Hippocampal formation (tissue), 2 donors: ENCODE measurements at regions not wholly inside any gene's neighbourhood (a gene's known extent, or its start where the extent isn't known, plus 50 kb on each side); places are given as distances from the start of the nearest gene placed in this dataset.
"Not testable (repeated sequence)": the region's sequence is repeated elsewhere in the genome, so short reads cannot be mapped to it uniquely, and the experiment has no call there.

Source experiments
- DNase-seq, 2 donors: peaks; one replicate each; lab custom pipeline; 2025; lab: John Stamatoyannopoulos, UW

DNA sequence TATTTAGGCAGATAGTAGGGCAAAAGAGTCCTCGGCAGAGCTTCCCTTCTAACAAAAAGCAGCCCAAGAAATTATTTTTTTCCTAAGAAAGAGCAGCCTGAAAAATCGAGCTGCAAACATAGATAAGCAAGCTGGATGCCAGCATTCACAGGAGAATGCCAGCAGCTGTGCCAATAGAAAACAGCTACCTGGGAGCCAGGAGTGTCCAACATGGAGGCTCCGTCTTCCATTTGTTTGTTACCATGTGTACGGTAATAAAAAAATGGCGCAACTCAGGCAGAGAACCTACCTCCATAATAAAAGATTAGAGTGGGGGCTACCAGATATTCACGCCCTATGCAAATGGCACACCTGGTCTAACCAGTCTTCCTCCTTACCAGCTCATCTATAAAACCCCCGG, 77.6 kb upstream of the IPO5 start:
- no peak for DNase-seq

DNA sequence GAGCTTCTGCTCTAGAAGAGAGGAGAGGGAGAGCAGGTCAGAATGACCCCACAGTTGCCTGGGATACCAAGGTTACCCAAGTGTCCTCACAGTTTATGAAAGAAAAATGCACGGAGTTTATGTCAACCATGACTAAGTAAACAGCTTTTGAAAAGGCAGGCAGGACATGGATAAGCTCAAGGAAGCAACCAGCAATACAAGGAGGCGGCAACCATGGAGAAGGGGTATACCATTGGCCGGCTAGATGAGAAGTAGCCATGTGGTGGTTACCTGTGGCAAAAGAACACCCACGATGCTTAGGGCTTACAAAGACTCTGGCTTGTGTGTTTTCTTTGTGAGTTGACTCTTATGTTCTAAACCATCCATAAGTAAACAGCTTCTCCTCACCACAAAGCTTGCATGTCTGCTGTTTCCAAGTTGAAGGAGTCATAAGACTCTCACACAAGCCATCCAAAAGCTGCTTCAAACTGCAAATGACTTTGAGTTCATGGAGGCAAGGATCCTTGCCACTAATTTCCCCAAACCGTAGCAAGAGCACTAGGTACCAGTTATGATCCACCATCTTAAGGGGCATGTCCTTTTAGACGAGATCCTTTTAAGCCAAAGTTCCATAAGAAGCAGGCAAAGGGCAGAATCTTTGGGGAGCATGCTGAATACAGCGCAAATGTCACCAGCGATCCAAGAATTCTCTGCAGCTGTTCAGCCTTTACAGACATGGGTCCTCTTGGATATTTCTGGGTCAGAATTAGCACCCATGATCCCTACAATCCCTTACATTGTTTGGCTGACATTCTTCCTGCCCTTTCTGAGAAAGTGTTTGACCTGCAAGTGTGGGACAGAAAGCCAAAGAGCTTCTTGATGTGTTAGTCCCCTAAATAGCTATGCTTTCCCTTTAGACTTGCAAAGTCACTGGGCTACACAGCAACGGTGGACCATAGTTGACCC, 74.8 kb upstream of the IPO5 start:
- no peak for DNase-seq

GRCh38 chr13:97879646-97880310, 73.7 kb upstream of the IPO5 start:
- DNase-seq = no peak

- DNase-seq = no peak
These were observed 73.2 kb upstream of the IPO5 start for GRCh38 chr13:97880311-97880675.

GRCh38 chr13:97881556-97881955, 71.9 kb upstream of the IPO5 start:
- DNase-seq = no peak

GRCh38 chr13:97883396-97883795, 70.1 kb upstream of the IPO5 start:
- DNase-seq = no peak

DNA sequence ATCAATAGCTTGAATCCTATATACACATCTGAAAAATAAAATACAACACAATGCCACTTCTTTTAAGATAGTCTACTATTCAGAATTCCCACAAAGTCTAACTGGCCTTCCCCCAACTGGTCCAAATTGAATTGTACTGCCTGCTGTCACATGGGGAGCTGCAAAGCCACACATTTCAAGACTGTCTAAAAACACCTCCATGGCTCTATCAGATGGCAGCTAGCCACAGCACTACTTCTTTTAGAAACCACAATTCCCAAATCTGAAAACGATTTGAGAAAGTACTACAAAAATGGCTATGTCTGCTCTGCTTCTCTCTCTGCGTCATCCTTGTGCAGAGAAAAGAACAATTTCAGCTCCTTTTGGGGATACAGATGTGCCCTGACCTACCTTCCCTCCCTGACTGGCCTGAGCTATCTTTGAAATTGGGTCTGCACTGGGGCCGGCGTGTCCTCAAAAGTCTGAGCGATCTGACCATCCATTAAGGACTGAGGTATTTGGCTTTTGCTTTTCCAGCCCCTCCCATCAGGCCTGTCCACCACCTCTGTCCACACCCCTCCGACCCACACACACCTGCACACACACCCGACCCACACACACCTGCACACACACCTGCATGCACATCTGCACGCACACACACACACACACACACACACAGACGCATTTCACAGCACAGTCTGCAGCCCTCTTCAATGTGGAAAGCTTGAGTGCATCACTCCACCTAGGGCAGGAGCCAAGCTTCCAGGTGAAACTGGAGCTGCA, 68.6 kb upstream of the IPO5 start:
- DNase-seq = no peak

GRCh38 chr13:97885641-97886040, 67.8 kb upstream of the IPO5 start:
- DNase-seq = no peak

- DNase-seq = no peak
These were observed 63.7 kb upstream of the IPO5 start for GRCh38 chr13:97889803-97890202.

GRCh38 chr13:97890573-97890972, 62.9 kb upstream of the IPO5 start:
- no peak for DNase-seq

DNA sequence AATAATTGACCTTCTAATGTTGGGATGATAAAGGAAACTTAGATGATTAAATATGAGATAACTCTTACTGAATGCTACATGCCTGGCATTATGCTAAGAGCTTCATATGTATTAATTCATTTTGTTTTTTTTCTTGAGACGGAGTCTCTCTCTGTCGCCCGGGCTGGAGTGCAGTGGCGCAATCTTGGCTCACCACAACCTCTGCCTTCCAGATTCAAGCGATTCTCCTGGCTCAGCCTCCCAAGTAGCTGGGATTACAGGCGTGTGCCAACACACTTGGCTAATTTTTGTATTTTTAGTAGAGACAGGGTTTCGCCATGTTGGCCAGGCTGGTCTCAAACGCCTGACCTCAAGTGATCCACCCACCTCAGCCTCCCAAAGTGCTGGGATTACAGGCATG, 61.5 kb upstream of the IPO5 start:
- DNase-seq = not testable (repeated sequence)

- DNase-seq = no peak
These were observed 60.8 kb upstream of the IPO5 start for GRCh38 chr13:97892717-97893116.

- DNase-seq = no peak
These were observed 58.1 kb upstream of the IPO5 start for GRCh38 chr13:97895383-97895782.

DNA sequence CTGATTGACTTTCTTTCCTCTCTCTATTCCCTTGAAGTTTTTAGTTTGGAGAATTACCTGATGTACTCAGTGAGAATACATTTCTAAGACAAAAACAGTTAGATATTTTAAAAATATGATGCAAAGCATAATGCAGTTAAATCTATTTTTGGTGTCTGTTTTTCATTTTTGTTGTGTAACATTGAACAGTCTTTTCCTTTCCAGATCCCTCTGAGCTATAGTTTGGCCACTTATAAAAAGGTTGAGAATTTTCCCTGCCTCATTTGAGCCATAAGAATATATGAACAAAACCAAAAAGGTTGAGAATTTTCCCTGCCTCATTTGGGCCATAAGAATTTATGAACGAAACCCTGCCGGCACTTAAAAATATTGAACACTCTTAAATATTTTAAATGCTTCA, 57.0 kb upstream of the IPO5 start:
- no peak for DNase-seq

DNA sequence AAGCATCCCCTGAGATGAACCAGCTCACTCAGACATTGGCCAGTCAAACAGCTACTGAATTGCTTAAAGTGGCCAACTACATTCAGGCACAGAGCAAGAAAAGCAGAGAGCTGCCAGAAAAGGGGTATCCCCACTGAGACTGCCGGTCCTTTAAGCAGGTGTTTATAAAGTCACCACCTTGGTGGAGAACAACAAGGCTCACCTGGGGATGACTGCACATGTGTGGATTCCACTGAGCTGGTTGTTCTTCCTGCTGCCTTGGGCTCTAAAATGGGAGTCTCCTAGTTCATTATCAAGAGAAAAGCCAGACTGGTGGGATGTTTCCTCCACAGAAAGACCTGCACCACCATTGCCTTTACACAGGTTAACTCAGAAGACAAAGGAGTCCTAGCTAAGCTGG, 51.8 kb upstream of the IPO5 start:
- no peak for DNase-seq
